ENCODE measurements at regions not wholly inside any gene's neighbourhood (a gene's known extent, or its start where the extent isn't known, plus 50 kb on each side); places are given as distances from the start of the nearest gene placed in this dataset.

DNA sequence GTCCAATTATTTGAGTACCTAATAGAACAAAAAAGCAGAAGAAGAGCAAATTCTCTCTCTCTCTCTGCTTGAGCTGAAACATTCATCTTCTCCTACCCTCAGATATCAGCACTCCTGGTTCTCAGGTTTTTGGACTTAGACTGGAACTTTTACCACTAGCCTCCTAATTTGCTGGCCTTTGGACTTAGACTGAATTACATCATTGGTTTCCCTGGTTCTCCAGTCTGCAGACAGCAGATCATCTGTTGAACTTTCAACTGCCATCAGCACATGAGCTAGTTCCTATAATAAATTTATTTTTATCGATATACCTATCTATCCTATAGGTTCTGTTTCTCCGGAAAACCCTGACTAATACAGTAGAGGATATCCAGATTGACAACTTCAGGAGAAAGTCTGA lies 208.9 kb upstream of the GAS1 start:
- no peak for TF ChIP-seq POLR2A (IDR thresholded peaks at IDR 0.05)
- TF ChIP-seq CTCF (IDR thresholded peaks at IDR 0.05), result no peak
